ENCODE measurements at regions not wholly inside any gene's neighbourhood (a gene's known extent, or its start where the extent isn't known, plus 50 kb on each side); places are given as distances from the start of the nearest gene placed in this dataset.

GRCh38 chr3:177932346-177932745, 603.9 kb upstream of the KCNMB2 start:
- TF ChIP-seq CTCF (IDR thresholded peaks at IDR 0.05) = no peak
- Histone ChIP-seq H3K9me3 (no peaks in the 10 kb centered on the region), H3K4me1 (peaks cover 0 to 23% (median 0%) of the 10 kb centered on the region in 4 donors), H3K27ac (no peak overlapping the region), H3K27me3 (no peaks in the 10 kb centered on the region), H3K4me3 (no peak overlapping the region), H3K36me3 (no peaks in the 10 kb centered on the region)
- DNase-seq (no peak), ATAC-seq (peak in 1 of 4 donors; percentile 45)
- intact Hi-C loops (cut with DNase I) = no loop called here
- 75% methylated on average over 1 of the region's 1 CpG for WGBS (ENCODE audit: insufficient coverage, low coverage, low lambda C conversion rate, missing lambda C conversion rate)

GRCh38 chr3:177932750-177933660, 603.2 kb upstream of the KCNMB2 start:
- intact Hi-C loops (cut with DNase I) = no loop called here
- ATAC-seq (peak; percentile 26 to 48 (median 45)), DNase-seq (no peak)
- Histone ChIP-seq H3K36me3 (no peaks in the 10 kb centered on the region), H3K4me1 (peaks cover 0 to 23% (median 0%) of the 10 kb centered on the region in 4 donors), H3K9me3 (no peaks in the 10 kb centered on the region), H3K27me3 (no peaks in the 10 kb centered on the region), H3K4me3 (no peak overlapping the region), H3K27ac (no peak overlapping the region)
- TF ChIP-seq CTCF (IDR thresholded peaks at IDR 0.05) (no peak), POLR2A (IDR thresholded peaks at IDR 0.05) (no peak)
- WGBS (ENCODE audit: insufficient coverage, low coverage, low lambda C conversion rate, missing lambda C conversion rate) = 31% methylated on average over 5 of the region's 5 CpGs

- TF ChIP-seq POLR2A (IDR thresholded peaks at IDR 0.05) (no peak), CTCF (IDR thresholded peaks at IDR 0.05) (no peak)
- no peak overlapping the region for H3K4me3 ChIP-seq
- DNase-seq = peak in 1 of 3 donors; percentile 31
- peak; percentile 56 to 74 (median 60) for ATAC-seq
- intact Hi-C loops (cut with DNase I) = no loop called here
- 64% methylated on average over 10 of the region's 10 CpGs for WGBS (ENCODE audit: insufficient coverage, low coverage, low lambda C conversion rate, missing lambda C conversion rate)
- H3K27me3 ChIP-seq = no peaks in the 10 kb centered on the region
- H3K36me3 ChIP-seq = no peaks in the 10 kb centered on the region
- no peaks in the 10 kb centered on the region for H3K9me3 ChIP-seq
- H3K27ac ChIP-seq = no peak overlapping the region
- peaks cover 0 to 23% (median 0%) of the 10 kb centered on the region in 4 donors for H3K4me1 ChIP-seq
These were observed 602.0 kb upstream of the KCNMB2 start for GRCh38 chr3:177934001-177934891.

- H3K27me3 ChIP-seq = no peaks in the 10 kb centered on the region
- H3K4me3 ChIP-seq = no peak overlapping the region
- no peaks in the 10 kb centered on the region for H3K9me3 ChIP-seq
- no peaks in the 10 kb centered on the region for H3K36me3 ChIP-seq
- WGBS (ENCODE audit: insufficient coverage, low coverage, low lambda C conversion rate, missing lambda C conversion rate) = 43% methylated on average over 5 of the region's 6 CpGs
- ATAC-seq = peak in 3 of 4 donors; percentile 22 to 69 (median 67)
- peak overlapping the region in 1 of 3 donors; percentile 24 for H3K27ac ChIP-seq
- TF ChIP-seq POLR2A (IDR thresholded peaks at IDR 0.05) (no peak), CTCF (IDR thresholded peaks at IDR 0.05) (no peak)
- no peak for DNase-seq
- intact Hi-C loops (cut with DNase I) = no loop called here
- peaks cover 0 to 23% (median 0%) of the 10 kb centered on the region in 4 donors for H3K4me1 ChIP-seq
These were observed 601.2 kb upstream of the KCNMB2 start for GRCh38 chr3:177935047-177935446.
